ENCODE measurements at regions not wholly inside any gene's neighbourhood (a gene's known extent, or its start where the extent isn't known, plus 50 kb on each side); places are given as distances from the start of the nearest gene placed in this dataset.

DNA sequence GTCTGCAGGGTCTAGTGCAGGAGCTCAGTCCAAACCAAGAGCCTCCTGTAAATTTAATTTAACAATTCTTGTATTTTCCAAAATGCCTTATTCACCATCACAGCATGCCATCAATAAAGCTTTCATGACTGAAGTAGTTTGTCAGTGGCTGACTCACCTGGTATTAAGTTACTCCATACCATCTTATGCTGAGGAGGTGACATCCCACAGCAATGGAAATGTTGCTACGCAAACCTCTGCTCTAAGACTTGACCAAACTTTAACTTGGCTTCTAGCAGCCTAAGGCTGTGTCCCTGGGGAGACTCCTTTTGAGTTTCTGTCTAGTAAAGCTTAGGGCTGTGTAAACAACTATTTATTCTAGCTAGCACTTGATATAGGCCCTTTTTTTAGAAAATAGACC, 1231.3 kb upstream of the CDH18 start:
- ATAC-seq: no peak
- H3K4me1 ChIP-seq: no peaks in the 10 kb centered on the region
- no peaks in the 10 kb centered on the region for H3K27me3 ChIP-seq
- H3K36me3 ChIP-seq: no peaks in the 10 kb centered on the region
- WGBS, 2 donors: 88 to 89% methylated on average over 1 of the region's 1 CpG
- no peak for DNase-seq
- no peak for TF ChIP-seq CTCF (IDR thresholded peaks at IDR 0.05)
- intact Hi-C loops (cut with DNase I): no loop called here
- no peaks in the 10 kb centered on the region for H3K9me3 ChIP-seq
- no peak overlapping the region for H3K27ac ChIP-seq
- no peak overlapping the region for H3K4me3 ChIP-seq
- FAIRE-seq: no peak

- Histone ChIP-seq H3K27me3 (no peaks in the 10 kb centered on the region), H3K4me3 (no peak overlapping the region), H3K36me3 (no peaks in the 10 kb centered on the region), H3K27ac (no peak overlapping the region), H3K9me3 (no peaks in the 10 kb centered on the region), H3K4me1 (no peaks in the 10 kb centered on the region)
- FAIRE-seq (no peak), ATAC-seq (no peak), DNase-seq (no peak)
- no peak for TF ChIP-seq CTCF (IDR thresholded peaks at IDR 0.05)
- WGBS, 2 donors: 44 to 74% methylated on average over 1 of the region's 1 CpG
- intact Hi-C loops (cut with DNase I): no loop called here
These were observed 1224.0 kb upstream of the CDH18 start for GRCh38 chr5:21212026-21212425.

DNA sequence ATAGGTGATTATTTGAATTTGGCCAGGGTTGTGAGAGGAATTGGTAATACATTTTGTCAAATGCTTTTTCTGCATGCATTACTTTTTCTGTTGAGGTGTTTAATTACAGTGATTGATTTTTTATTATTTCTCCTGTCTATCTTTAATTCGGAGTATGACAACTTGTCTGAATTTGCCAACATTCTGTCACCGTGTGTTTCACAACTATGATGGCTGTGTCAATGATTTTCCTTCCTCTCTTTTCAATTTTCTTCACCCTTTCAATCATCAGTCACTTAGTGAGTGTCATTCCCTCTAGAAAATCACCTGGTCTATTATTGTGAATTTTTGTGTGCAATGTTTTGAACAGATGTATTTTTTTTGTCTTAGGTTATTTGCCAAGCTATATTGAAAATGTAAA, 1221.4 kb upstream of the CDH18 start:
- FAIRE-seq: no peak
- intact Hi-C loops (cut with DNase I): no loop called here
- Histone ChIP-seq H3K4me1 (no peaks in the 10 kb centered on the region), H3K27ac (no peak overlapping the region), H3K27me3 (no peaks in the 10 kb centered on the region), H3K9me3 (no peaks in the 10 kb centered on the region), H3K4me3 (no peak overlapping the region), H3K36me3 (no peaks in the 10 kb centered on the region)
- no peak for DNase-seq
- no peak for ATAC-seq
- TF ChIP-seq CTCF (IDR thresholded peaks at IDR 0.05): no peak
- 55 to 66% methylated on average over 2 of the region's 2 CpGs for WGBS, 2 donors

DNA sequence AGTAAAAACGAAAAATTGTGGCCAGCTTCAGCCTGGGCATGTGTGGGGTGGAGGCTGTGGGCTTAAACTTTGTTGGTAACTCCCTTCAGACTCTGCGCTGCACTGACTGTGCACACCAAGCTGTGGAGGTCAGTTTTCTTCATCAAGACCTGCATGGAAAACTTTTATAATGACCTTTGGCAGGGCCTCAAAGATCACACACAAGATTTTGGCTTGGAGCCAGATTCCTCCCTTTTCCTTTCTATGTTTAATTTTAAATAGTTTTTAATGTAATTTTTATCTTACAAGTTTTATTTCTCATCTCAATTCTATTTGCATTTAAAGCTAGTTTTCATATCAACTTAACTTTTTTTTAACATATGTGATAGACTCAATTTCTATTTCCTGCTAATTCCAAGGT, 1211.1 kb upstream of the CDH18 start:
- ATAC-seq (no peak), FAIRE-seq (no peak), DNase-seq (no peak)
- intact Hi-C loops (cut with DNase I): no loop called here
- TF ChIP-seq CTCF (IDR thresholded peaks at IDR 0.05): no peak
- Histone ChIP-seq H3K36me3 (no peaks in the 10 kb centered on the region), H3K27me3 (no peaks in the 10 kb centered on the region), H3K27ac (no peak overlapping the region), H3K9me3 (no peaks in the 10 kb centered on the region), H3K4me1 (no peaks in the 10 kb centered on the region), H3K4me3 (no peak overlapping the region)
- 52 to 61% methylated on average over 2 of the region's 2 CpGs for WGBS, 2 donors

GRCh38 chr5:21195145-21195544, 1207.1 kb upstream of the CDH18 start:
- Histone ChIP-seq H3K9me3 (no peaks in the 10 kb centered on the region), H3K27me3 (no peaks in the 10 kb centered on the region), H3K27ac (no peak overlapping the region), H3K4me1 (no peaks in the 10 kb centered on the region), H3K36me3 (no peaks in the 10 kb centered on the region), H3K4me3 (no peak overlapping the region)
- no peak for FAIRE-seq
- TF ChIP-seq CTCF (IDR thresholded peaks at IDR 0.05): no peak
- no peak for DNase-seq
- 33 to 37% methylated on average over 4 of the region's 4 CpGs for WGBS, 2 donors
- intact Hi-C loops (cut with DNase I): no loop called here
- ATAC-seq: no peak
